Pancreas (tissue), 10 donors: ENCODE measurements at regions not wholly inside any gene's neighbourhood (a gene's known extent, or its start where the extent isn't known, plus 50 kb on each side); places are given as distances from the start of the nearest gene placed in this dataset.
A peak's percentile ranks its signal among the peaks of the same experiment; 100 is the strongest.

Source experiments
- ATAC-seq, 4 donors: fragments of 200-7000 bp; cut with Tn5 transposase; one replicate each; pipeline versions ENCODE4 v1.8.0 to v1.9.1; 2020; ENCODE audit warnings: mild to moderate bottlenecking in 4 of 4, moderate library complexity in 4 of 4
- DNase-seq, 6 donors: peaks; one replicate each; pipeline ENCODE4 v3.0.0-alpha.2; 2020
- FAIRE-seq: peaks from 2 replicates; lab custom pipeline; 2012; peaks lifted over from hg19 to GRCh38; lab: Jason Lieb, UNC
- H3K27ac ChIP-seq, 4 donors: fragments of 200-600 bp; sonication (generic); 1 replicate in 3 of 4; 2 replicates in 1 of 4; pipeline versions ENCODE4 v1.5.0 to v1.8.0; 2020
- H3K27me3 ChIP-seq, 4 donors: fragments of 200-600 bp; one replicate each; pipeline ENCODE4 v1.8.0; 2021
- H3K36me3 ChIP-seq, 3 donors: fragments of 200-600 bp; sonication (generic) in 1 of 3; one replicate each; pipeline versions ENCODE4 v1.5.0 to v1.8.0; 2020 to 2021
- H3K4me1 ChIP-seq, 3 donors: fragments of 200-600 bp; one replicate each; pipeline ENCODE4 v1.8.0; 2021
- H3K4me3 ChIP-seq, 4 donors: fragments of 200-600 bp; sonication (generic) in 2 of 4; one replicate each; pipeline versions ENCODE4 v1.5.0 to v1.8.0; 2020 to 2021
- H3K9me3 ChIP-seq, 4 donors: fragments of 200-600 bp; one replicate each; pipeline ENCODE4 v1.8.0; 2021
- WGBS, 2 donors: extraction: QIAGEN DNeasy Blood & Tissue Kit; methylation state at CpG; one replicate each; pipeline ENCODE4 v1.1.7; 2013; 5-methylcytosine and 5-hydroxymethylcytosine counted together
- intact Hi-C, 3 donors: fragments of 100-400 bp; cut with DNase I; formaldehyde crosslinking; loops; one replicate each; pipeline versions ENCODE4 v1.11.1 to v1.14.2; 2022
- TF ChIP-seq, protein P1 (sequence below), 4 donors: fragments of 200-600 bp; sonication (generic) in 3 of 4; IDR thresholded peaks; one replicate each; pipeline versions ENCODE4 v1.5.0 to v1.8.0; 2021; ENCODE audit warnings: antibody characterized with exemption in 4 of 4
- donor health status: healthy with polysubstance abuse.
- donor health status: DM: no; HTN: no; CAD: no; lungs with moderate emphysema.
- donor health status: DM: no; HTN: no; CAD: no.
- donor health status: control.
- donor health status: control.
- donor health status: Bipolar disorder and iron deficiency.
- donor health status: DM: yes; HTN: yes; CAD: no.
- donor health status: DM: no; HTN: no; CAD: no.
- donor health status: DM: no; HTN: no; CAD: no.
- donor health status: DM: yes; HTN: yes; CAD: no.

DNA sequence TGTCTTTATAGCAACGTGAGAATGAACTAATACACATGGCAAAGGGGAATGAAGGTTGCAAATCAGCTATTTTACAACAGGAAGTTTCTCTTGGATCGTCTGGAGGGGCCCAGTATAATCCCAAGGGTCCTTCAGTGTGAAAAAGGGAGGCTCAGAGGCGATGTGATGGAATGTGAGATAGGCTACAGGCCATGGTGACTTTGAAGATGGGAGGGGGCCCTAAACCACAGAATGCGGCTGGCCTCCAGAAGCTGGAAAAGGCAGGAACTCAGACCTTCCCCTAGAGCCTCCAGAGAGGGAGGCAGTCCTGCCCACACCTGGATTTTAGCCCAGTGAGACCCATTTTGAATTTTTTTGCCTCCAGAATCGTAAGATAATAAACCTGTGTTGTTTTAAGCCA lies 69.4 kb upstream of the PGM2 start:
- TF ChIP-seq, protein P1, sequence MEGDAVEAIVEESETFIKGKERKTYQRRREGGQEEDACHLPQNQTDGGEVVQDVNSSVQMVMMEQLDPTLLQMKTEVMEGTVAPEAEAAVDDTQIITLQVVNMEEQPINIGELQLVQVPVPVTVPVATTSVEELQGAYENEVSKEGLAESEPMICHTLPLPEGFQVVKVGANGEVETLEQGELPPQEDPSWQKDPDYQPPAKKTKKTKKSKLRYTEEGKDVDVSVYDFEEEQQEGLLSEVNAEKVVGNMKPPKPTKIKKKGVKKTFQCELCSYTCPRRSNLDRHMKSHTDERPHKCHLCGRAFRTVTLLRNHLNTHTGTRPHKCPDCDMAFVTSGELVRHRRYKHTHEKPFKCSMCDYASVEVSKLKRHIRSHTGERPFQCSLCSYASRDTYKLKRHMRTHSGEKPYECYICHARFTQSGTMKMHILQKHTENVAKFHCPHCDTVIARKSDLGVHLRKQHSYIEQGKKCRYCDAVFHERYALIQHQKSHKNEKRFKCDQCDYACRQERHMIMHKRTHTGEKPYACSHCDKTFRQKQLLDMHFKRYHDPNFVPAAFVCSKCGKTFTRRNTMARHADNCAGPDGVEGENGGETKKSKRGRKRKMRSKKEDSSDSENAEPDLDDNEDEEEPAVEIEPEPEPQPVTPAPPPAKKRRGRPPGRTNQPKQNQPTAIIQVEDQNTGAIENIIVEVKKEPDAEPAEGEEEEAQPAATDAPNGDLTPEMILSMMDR (IDR thresholded peaks at IDR 0.05): no peak
- WGBS, 2 donors: 69 to 74% methylated on average over 5 of the region's 5 CpGs

DNA sequence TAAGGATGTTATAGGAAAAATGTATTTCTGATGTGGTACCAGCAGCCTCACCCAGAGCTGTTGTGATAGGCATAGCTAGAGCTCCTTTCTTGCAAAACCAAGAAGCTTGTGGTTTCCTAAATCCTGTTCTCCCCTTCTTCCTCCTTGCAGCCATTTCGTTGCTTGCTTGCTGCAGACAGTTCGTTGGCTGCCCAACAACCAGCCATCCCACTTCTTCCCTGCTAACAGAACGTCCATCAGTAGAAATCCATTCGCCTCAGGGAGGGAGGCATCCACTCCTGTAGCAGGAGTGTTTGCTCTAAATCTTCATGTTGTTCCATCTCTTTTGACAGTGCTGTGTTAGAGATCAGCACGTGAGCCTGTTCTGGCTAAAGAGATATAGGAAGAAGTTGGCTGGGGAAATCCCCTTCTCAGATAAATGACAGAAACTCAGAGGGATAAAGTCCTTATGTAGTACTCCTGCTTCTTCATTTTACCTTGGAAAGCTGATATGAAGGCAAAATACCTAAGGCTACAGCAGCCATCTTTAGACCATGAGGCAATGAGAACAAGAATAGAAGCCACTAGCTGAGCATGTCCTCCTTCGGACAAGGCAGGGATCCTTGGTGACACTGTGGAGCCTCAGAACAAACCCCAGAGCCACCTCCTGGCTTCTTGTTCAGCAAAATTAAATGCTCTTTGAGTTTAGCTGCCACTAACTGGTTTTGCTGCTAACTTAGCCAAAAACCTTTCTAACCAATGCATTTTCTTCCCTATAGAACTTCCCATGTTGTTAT lies 68.4 kb upstream of the RELL1 start:
- Histone ChIP-seq H3K4me3 (no peak overlapping the region), H3K9me3 (no peaks in the 10 kb centered on the region), H3K27ac (peak overlapping the region in 1 of 4 donors; percentile 7), H3K4me1 (peaks cover 0 to 11% (median 0%) of the 10 kb centered on the region in 3 donors), H3K27me3 (no peaks in the 10 kb centered on the region), H3K36me3 (no peaks in the 10 kb centered on the region)
- FAIRE-seq (no peak), DNase-seq (no peak), ATAC-seq (peak in 1 of 4 donors; percentile 50)
- 73 to 85% methylated on average over 6 of the region's 6 CpGs for WGBS, 2 donors
- TF ChIP-seq, protein P1 (IDR thresholded peaks at IDR 0.05): no peak
- intact Hi-C loops: no loop called here

More for the DNA sequence above, 69.4 kb upstream of the PGM2 start:
- H3K4me1 ChIP-seq: peaks cover 0 to 19% (median 0%) of the 10 kb centered on the region in 3 donors
- no peak overlapping the region for H3K4me3 ChIP-seq
- H3K9me3 ChIP-seq: no peaks in the 10 kb centered on the region
- ATAC-seq (no peak), FAIRE-seq (no peak), DNase-seq (no peak)
- no peaks in the 10 kb centered on the region for H3K36me3 ChIP-seq
- H3K27ac ChIP-seq: no peak overlapping the region
- H3K27me3 ChIP-seq: no peaks in the 10 kb centered on the region
- intact Hi-C loops: no loop called here

DNA sequence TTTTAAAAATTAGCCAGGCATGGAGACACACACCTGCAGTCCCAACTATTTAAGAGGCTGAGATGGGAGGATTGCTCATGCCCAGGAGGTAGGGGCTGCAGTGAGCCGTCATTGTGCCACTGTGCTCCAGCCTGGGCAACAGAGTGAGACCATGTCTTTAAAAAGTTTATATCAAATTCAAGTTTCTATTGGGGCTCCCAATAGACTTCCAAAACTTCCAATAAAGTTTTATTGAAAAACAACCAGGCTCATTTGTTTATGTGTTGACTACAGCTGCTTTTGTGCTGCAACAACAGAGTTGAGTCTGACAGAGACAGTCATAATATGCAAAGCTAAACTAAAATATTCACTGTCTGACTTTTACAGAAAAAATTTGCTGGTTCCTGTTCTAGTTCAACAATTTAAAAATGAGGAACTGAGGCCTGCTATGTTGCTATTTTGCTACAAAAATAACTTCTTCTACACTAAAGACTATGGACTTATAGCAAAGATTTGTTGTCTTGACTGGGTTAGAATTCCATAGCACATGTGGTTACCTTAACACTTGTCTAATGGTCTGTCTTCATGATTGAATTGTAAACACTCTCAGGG lies 63.3 kb upstream of the RELL1 start:
- Histone ChIP-seq H3K4me1 (no peaks in the 10 kb centered on the region), H3K27ac (no peak overlapping the region), H3K4me3 (no peak overlapping the region), H3K27me3 (no peaks in the 10 kb centered on the region), H3K9me3 (no peaks in the 10 kb centered on the region), H3K36me3 (no peaks in the 10 kb centered on the region)
- FAIRE-seq: peak; percentile 59
- 96 to 98% methylated on average over 1 of the region's 1 CpG for WGBS, 2 donors
- no peak for DNase-seq
- TF ChIP-seq, protein P1 (IDR thresholded peaks at IDR 0.05): no peak
- peak in 1 of 4 donors; percentile 43 for ATAC-seq
- intact Hi-C loops: no loop called here

DNA sequence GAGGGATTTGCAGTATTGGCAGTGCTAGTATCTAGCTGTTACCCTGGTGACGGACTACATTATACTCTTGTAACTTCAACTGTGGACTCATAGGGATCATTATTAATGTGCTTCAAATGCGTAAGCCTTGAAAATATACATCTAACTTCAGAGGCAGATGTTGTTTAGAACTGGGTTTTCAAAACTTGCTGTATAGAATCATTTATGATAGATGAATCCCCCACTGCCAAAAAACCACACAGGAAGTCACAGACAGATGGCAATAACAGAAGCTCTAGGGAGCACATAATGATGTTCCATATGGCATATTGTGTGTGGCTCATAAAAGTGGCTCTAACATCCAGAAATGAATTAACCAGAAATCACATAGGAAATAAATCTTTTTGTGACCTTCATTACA lies 62.3 kb upstream of the RELL1 start:
- DNase-seq: no peak

More for the DNA sequence above, 62.3 kb upstream of the RELL1 start:
- intact Hi-C loops: no loop called here
- 70 to 80% methylated on average over 2 of the region's 2 CpGs for WGBS, 2 donors
- FAIRE-seq: no peak
- no peak for ATAC-seq
- no peaks in the 10 kb centered on the region for H3K27me3 ChIP-seq
- no peak overlapping the region for H3K27ac ChIP-seq
- TF ChIP-seq, protein P1 (IDR thresholded peaks at IDR 0.05): no peak
- H3K4me3 ChIP-seq: no peak overlapping the region
- H3K4me1 ChIP-seq: no peaks in the 10 kb centered on the region
- H3K36me3 ChIP-seq: no peaks in the 10 kb centered on the region
- no peaks in the 10 kb centered on the region for H3K9me3 ChIP-seq
